GM10266 (cell line): ENCODE measurements at regions not wholly inside any gene's neighbourhood (a gene's known extent, or its start where the extent isn't known, plus 50 kb on each side); places are given as distances from the start of the nearest gene placed in this dataset.

Experiments used
- DNase-seq: peaks from one replicate; pipeline ENCODE4 v3.0.0; 2012; ENCODE audit errors: extremely low spot score
- CTCF ChIP-seq: IDR thresholded peaks from 2 replicates; pipeline ENCODE4 v1.5.1; 2012; ENCODE audit warnings: mild to moderate bottlenecking, low read depth; ENCODE audit not compliant: control insufficient read depth, insufficient read depth; ENCODE audit errors: missing control alignments

GRCh38 chr4:148854203-148854602 lies 412.0 kb upstream of the NR3C2 start:
- no peak for TF ChIP-seq CTCF
- DNase-seq = no peak

GRCh38 chr4:148852092-148852699 lies 410.0 kb upstream of the NR3C2 start:
- DNase-seq = no peak

GRCh38 chr4:148850257-148850995 lies 408.2 kb upstream of the NR3C2 start:
- no peak for TF ChIP-seq CTCF
- DNase-seq = no peak

More at GRCh38 chr4:148852092-148852699, 410.0 kb upstream of the NR3C2 start:
- no peak for TF ChIP-seq CTCF

- no peak for TF ChIP-seq CTCF
These were observed 407.4 kb upstream of the NR3C2 start for GRCh38 chr4:148849581-148849980.

GRCh38 chr4:148847544-148848255 lies 405.5 kb upstream of the NR3C2 start:
- DNase-seq = no peak

More at GRCh38 chr4:148849581-148849980, 407.4 kb upstream of the NR3C2 start:
- no peak for DNase-seq

GRCh38 chr4:148845609-148846008 lies 403.4 kb upstream of the NR3C2 start:
- no peak for DNase-seq
- TF ChIP-seq CTCF = no peak

More at GRCh38 chr4:148847544-148848255, 405.5 kb upstream of the NR3C2 start:
- no peak for TF ChIP-seq CTCF
